Chondrocyte (in vitro differentiated cells): ENCODE measurements at regions not wholly inside any gene's neighbourhood (a gene's known extent, or its start where the extent isn't known, plus 50 kb on each side); places are given as distances from the start of the nearest gene placed in this dataset.
"Not testable (repeated sequence)": the region's sequence is repeated elsewhere in the genome, so short reads cannot be mapped to it uniquely, and the experiment has no call there.

Experiments used
- DNase-seq: peaks from one replicate; pipeline ENCODE4 v3.0.0; 2021; ENCODE audit warnings: mixed read lengths, low spot score
- H3K27ac Mint-ChIP-seq: one replicate; pipeline ENCODE4 v1.8.0; 2021; ENCODE audit warnings: mild to moderate bottlenecking, moderate library complexity, mixed read lengths; ENCODE audit not compliant: unreplicated experiment
- H3K27me3 Mint-ChIP-seq: 2 replicates; pipeline ENCODE4 v1.8.0; 2021; ENCODE audit warnings: low read depth, mixed read lengths
- H3K36me3 Mint-ChIP-seq: 2 replicates; pipeline ENCODE4 v1.8.0; 2021; ENCODE audit warnings: low read depth, mixed read lengths
- H3K4me1 Mint-ChIP-seq: 2 replicates; pipeline ENCODE4 v1.8.0; 2021; ENCODE audit warnings: low read depth, mild to moderate bottlenecking, mixed read lengths
- H3K4me3 Mint-ChIP-seq: one replicate; pipeline ENCODE4 v1.8.0; 2021; ENCODE audit warnings: mild to moderate bottlenecking, moderate library complexity, mixed read lengths; ENCODE audit not compliant: unreplicated experiment
- H3K9me3 Mint-ChIP-seq: 2 replicates; pipeline ENCODE4 v1.8.0; 2021; ENCODE audit warnings: low read depth, mixed read lengths
- CTCF ChIP-seq: fragments of 200-600 bp; sonication (generic); IDR thresholded peaks from 2 replicates; pipeline ENCODE4 v1.5.0; 2021; ENCODE audit warnings: antibody characterized with exemption, mild to moderate bottlenecking, moderate library complexity

- Mint-ChIP-seq H3K27ac (no peak overlapping the region), H3K4me1 (no peaks in the 10 kb centered on the region), H3K36me3 (no peaks in the 10 kb centered on the region), H3K27me3 (peaks cover 5% of the 10 kb centered on the region), H3K4me3 (no peak overlapping the region), H3K9me3 (peaks cover 2% of the 10 kb centered on the region)
- no peak for DNase-seq
- TF ChIP-seq CTCF = no peak
These were observed 301.0 kb downstream of the RASEF start for GRCh38 chr9:82761956-82762355.

- no peak for DNase-seq
- Mint-ChIP-seq H3K27me3 (peaks cover 5% of the 10 kb centered on the region), H3K4me3 (no peak overlapping the region), H3K4me1 (peaks cover 4% of the 10 kb centered on the region), H3K36me3 (no peaks in the 10 kb centered on the region), H3K27ac (no peak overlapping the region), H3K9me3 (no peaks in the 10 kb centered on the region)
- TF ChIP-seq CTCF = no peak
These were observed 299.3 kb downstream of the RASEF start for GRCh38 chr9:82763656-82764055.

GRCh38 chr9:82764061-82764668 is 298.8 kb downstream of the RASEF start:
- H3K9me3 Mint-ChIP-seq = no peaks in the 10 kb centered on the region
- H3K4me3 Mint-ChIP-seq = no peak overlapping the region
- no peaks in the 10 kb centered on the region for H3K36me3 Mint-ChIP-seq
- H3K27ac Mint-ChIP-seq = no peak overlapping the region
- no peak for TF ChIP-seq CTCF
- H3K27me3 Mint-ChIP-seq = peaks cover 5% of the 10 kb centered on the region
- H3K4me1 Mint-ChIP-seq = peaks cover 4% of the 10 kb centered on the region
- DNase-seq = no peak

- not testable (repeated sequence) for H3K36me3 Mint-ChIP-seq
These were observed 288.2 kb downstream of the RASEF start for GRCh38 chr9:82774707-82775231.

GRCh38 chr9:82776508-82776907 is 286.4 kb downstream of the RASEF start:
- no peak for TF ChIP-seq CTCF
- Mint-ChIP-seq H3K27me3 (no peaks in the 10 kb centered on the region), H3K4me1 (no peaks in the 10 kb centered on the region), H3K36me3 (no peaks in the 10 kb centered on the region), H3K4me3 (no peak overlapping the region), H3K27ac (no peak overlapping the region), H3K9me3 (peaks cover 6% of the 10 kb centered on the region)
- no peak for DNase-seq

More at GRCh38 chr9:82774707-82775231, 288.2 kb downstream of the RASEF start:
- H3K27me3 Mint-ChIP-seq, H3K4me1 Mint-ChIP-seq, DNase-seq, H3K4me3 Mint-ChIP-seq, H3K27ac Mint-ChIP-seq, H3K9me3 Mint-ChIP-seq: not testable (repeated sequence)

DNA sequence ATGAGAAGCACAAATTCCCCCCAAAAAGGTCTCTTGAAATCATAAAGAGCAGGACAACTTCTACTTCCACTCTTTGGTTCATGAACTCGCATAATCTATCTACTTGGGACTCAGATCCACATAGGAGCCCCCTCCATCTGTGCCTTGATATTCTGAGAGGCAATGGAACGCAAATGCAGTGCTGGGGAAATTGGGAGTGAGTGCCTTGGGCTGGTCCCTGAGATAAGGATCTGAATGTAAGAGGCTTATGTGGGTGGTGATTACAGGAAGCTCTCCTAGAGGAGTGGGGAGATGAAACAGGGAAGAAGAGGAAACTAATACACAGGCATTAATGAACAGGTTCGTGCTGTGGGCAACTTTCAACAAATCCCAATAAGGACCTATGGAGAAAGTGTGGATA is 285.6 kb downstream of the RASEF start:
- Mint-ChIP-seq H3K9me3 (peaks cover 6% of the 10 kb centered on the region), H3K27me3 (no peaks in the 10 kb centered on the region), H3K4me3 (no peak overlapping the region), H3K36me3 (no peaks in the 10 kb centered on the region), H3K4me1 (no peaks in the 10 kb centered on the region), H3K27ac (no peak overlapping the region)
- no peak for DNase-seq
- no peak for TF ChIP-seq CTCF

DNA sequence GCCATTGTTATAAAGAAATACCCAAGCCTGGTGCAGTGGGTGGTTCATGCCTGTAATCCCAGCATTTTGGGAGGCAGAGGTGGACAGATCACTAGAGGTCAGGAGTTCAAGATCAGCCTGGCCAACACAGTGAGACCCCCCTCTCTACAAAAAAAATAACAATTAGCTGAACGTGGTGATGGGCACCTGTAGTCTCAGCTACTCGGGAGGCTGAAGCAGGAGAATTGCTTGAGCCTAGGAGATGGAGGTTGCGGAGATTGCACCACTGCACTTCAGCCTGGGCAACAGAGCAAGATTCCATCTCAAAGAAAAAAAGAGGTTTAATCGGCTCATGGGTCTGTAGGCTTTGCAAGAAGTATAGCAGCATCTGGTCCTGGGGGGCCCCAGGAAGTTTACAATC is 284.0 kb downstream of the RASEF start:
- not testable (repeated sequence) for H3K27me3 Mint-ChIP-seq, H3K9me3 Mint-ChIP-seq, H3K27ac Mint-ChIP-seq, H3K4me3 Mint-ChIP-seq, DNase-seq, H3K36me3 Mint-ChIP-seq, H3K4me1 Mint-ChIP-seq
